ENCODE measurements at regions not wholly inside any gene's neighbourhood (a gene's known extent, or its start where the extent isn't known, plus 50 kb on each side); places are given as distances from the start of the nearest gene placed in this dataset.

DNA sequence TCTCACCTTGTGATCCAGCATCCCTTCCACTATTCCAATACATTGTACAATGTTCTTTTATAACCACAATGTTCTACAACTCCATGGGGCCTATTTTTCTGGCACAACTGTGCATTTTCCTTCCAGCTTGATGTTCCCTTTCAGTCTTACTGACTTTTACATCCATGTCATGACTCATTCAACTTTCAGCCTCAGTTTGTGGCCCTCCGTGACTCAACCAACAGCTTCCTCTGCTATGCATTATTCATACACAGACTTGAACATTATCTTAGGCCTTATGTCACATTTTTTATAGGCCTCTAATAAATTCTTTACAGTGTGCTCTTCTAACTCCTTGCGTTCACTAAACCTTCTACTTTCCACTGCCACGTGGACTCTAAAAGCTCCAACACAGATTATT is 119.4 kb upstream of the PRMT6 start:
- in situ Hi-C loops (cut with HindIII; ENCODE audit: extremely low pct_ligation_motif_present, low pct_unique_long_range_greater_than_20kb) (no loop called here), intact Hi-C loops (cut with micrococcal nuclease; ENCODE audit: unreplicated experiment) (no loop called here)
- no peak for FAIRE-seq
- H3K4me3 ChIP-seq (replicated peaks in 1 of 3; ENCODE audit: insufficient read depth in 1 of 3, low read depth in 2 of 3, low read length in 3 of 3) = no peak overlapping the region
- H3K79me2 ChIP-seq (ENCODE audit: insufficient read depth, low read length) = no peaks in the 10 kb centered on the region
- TF ChIP-seq, protein P1, sequence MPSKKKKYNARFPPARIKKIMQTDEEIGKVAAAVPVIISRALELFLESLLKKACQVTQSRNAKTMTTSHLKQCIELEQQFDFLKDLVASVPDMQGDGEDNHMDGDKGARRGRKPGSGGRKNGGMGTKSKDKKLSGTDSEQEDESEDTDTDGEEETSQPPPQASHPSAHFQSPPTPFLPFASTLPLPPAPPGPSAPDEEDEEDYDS (CRISPR knock-in tag; IDR thresholded peaks at IDR 0.05) = no peak
- no peak for TF ChIP-seq CENPT (CRISPR knock-in tag; IDR thresholded peaks at IDR 0.05; ENCODE audit: low read depth)
- TF ChIP-seq, protein P2, sequence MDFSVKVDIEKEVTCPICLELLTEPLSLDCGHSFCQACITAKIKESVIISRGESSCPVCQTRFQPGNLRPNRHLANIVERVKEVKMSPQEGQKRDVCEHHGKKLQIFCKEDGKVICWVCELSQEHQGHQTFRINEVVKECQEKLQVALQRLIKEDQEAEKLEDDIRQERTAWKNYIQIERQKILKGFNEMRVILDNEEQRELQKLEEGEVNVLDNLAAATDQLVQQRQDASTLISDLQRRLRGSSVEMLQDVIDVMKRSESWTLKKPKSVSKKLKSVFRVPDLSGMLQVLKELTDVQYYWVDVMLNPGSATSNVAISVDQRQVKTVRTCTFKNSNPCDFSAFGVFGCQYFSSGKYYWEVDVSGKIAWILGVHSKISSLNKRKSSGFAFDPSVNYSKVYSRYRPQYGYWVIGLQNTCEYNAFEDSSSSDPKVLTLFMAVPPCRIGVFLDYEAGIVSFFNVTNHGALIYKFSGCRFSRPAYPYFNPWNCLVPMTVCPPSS (IDR thresholded peaks at IDR 0.05) = no peak
- TF ChIP-seq, protein P3, sequence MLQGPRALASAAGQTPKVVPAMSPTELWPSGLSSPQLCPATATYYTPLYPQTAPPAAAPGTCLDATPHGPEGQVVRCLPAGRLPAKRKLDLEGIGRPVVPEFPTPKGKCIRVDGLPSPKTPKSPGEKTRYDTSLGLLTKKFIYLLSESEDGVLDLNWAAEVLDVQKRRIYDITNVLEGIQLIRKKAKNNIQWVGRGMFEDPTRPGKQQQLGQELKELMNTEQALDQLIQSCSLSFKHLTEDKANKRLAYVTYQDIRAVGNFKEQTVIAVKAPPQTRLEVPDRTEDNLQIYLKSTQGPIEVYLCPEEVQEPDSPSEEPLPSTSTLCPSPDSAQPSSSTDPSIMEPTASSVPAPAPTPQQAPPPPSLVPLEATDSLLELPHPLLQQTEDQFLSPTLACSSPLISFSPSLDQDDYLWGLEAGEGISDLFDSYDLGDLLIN (CRISPR knock-in tag; IDR thresholded peaks at IDR 0.05; ENCODE audit: borderline replicate concordance) = no peak
- TF ChIP-seq ZNF615 (CRISPR knock-in tag; IDR thresholded peaks at IDR 0.05; ENCODE audit: borderline replicate concordance) = no peak
- TF ChIP-seq ZNF446 (CRISPR knock-in tag; IDR thresholded peaks at IDR 0.05) = no peak
- no peak for TF ChIP-seq DNMT3B (CRISPR knock-in tag; conservative IDR thresholded peaks at IDR 0.05)
- TF ChIP-seq, protein P4, sequence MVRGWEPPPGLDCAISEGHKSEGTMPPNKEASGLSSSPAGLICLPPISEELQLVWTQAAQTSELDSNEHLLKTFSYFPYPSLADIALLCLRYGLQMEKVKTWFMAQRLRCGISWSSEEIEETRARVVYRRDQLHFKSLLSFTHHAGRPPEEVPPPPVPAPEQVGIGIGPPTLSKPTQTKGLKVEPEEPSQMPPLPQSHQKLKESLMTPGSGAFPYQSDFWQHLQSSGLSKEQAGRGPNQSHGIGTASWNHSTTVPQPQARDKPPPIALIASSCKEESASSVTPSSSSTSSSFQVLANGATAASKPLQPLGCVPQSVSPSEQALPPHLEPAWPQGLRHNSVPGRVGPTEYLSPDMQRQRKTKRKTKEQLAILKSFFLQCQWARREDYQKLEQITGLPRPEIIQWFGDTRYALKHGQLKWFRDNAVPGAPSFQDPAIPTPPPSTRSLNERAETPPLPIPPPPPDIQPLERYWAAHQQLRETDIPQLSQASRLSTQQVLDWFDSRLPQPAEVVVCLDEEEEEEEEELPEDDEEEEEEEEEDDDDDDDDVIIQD (CRISPR knock-in tag; IDR thresholded peaks at IDR 0.05; ENCODE audit: low read depth) = no peak
- TF ChIP-seq, protein P5, sequence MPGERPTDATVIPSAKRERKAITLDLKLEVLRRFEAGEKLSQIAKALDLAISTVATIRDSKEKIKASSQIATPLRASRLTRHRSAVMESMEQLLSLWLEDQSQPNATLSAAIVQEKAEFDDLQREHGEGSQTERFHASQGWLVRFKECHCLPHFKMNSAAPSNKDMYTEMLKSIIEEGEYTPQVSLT (CRISPR knock-in tag; IDR thresholded peaks at IDR 0.05; ENCODE audit: borderline replicate concordance, low read depth) = no peak
- TF ChIP-seq, protein P6, sequence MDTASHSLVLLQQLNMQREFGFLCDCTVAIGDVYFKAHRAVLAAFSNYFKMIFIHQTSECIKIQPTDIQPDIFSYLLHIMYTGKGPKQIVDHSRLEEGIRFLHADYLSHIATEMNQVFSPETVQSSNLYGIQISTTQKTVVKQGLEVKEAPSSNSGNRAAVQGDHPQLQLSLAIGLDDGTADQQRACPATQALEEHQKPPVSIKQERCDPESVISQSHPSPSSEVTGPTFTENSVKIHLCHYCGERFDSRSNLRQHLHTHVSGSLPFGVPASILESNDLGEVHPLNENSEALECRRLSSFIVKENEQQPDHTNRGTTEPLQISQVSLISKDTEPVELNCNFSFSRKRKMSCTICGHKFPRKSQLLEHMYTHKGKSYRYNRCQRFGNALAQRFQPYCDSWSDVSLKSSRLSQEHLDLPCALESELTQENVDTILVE (CRISPR knock-in tag; IDR thresholded peaks at IDR 0.05) = no peak
- no peak for TF ChIP-seq SP4 (CRISPR knock-in tag; IDR thresholded peaks at IDR 0.05)
- no peak for TF ChIP-seq ZNF430 (CRISPR knock-in tag; IDR thresholded peaks at IDR 0.05)
- no peak for TF ChIP-seq SSRP1 (CRISPR knock-in tag; IDR thresholded peaks at IDR 0.05)
- TF ChIP-seq ZNF124 (CRISPR knock-in tag; IDR thresholded peaks at IDR 0.05) = no peak
- TF ChIP-seq ZNF644 (CRISPR knock-in tag; IDR thresholded peaks at IDR 0.05; ENCODE audit: low read depth) = no peak
- no peaks in the 10 kb centered on the region for H3K36me3 ChIP-seq (replicated peaks in 1 of 2; ENCODE audit: control insufficient read depth in 1 of 2, insufficient read depth in 2 of 2, low read length in 2 of 2)
- H2AFZ ChIP-seq (ENCODE audit: low read length) = no peak overlapping the region
- DNase-seq (ENCODE audit: low spot score) = no peak
- H3K27ac ChIP-seq (ENCODE audit: extremely low read length, insufficient read depth, low read length) = no peak overlapping the region
- POLR2A ChIA-PET = no interaction called here
- no peaks in the 10 kb centered on the region for H3K4me1 ChIP-seq (ENCODE audit: insufficient read depth, low read length)
- peaks cover 68% of the 10 kb centered on the region for H3K9me3 ChIP-seq (ENCODE audit: low read length)
- H3K27me3 ChIP-seq (ENCODE audit: control insufficient read depth in 1 of 2, insufficient read depth in 2 of 2, low read length in 2 of 2) = no peaks in the 10 kb centered on the region
- no peak overlapping the region for H3K9ac ChIP-seq (ENCODE audit: insufficient read depth, low read depth, low read length)
- 1% methylated on average over 3 of the region's 3 CpGs for WGBS (ENCODE audit: low lambda C conversion rate)
- no peak for ATAC-seq
- no peak overlapping the region for H3K4me2 ChIP-seq (ENCODE audit: low read depth, low read length)
- CTCF ChIA-PET (ENCODE audit: low intra/inter-chr PET ratio, low total read pairs) = no interaction called here
- H4K20me1 ChIP-seq (ENCODE audit: insufficient read depth, low read length) = no peaks in the 10 kb centered on the region
- BruUV-seq (replicated peaks) = no TSS peak
